Gastrocnemius medialis (tissue), 4 donors: ENCODE measurements at regions not wholly inside any gene's neighbourhood (a gene's known extent, or its start where the extent isn't known, plus 50 kb on each side); places are given as distances from the start of the nearest gene placed in this dataset.

Experiments used
- ATAC-seq, 2 donors: fragments of 150-250 bp; one replicate each; pipeline ENCODE4 v1.9.1; 2016
- DNase-seq, 2 donors: peaks; one replicate each; pipeline ENCODE4 v3.0.0-alpha.2; 2019
- H3K27ac ChIP-seq, 4 donors: fragments of 200-600 bp; sonication (generic); 1 replicate in 1 of 4; 2 replicates in 3 of 4; pipeline ENCODE4 v1.5.1; 2016 to 2018; ENCODE audit warnings: mild to moderate bottlenecking in 2 of 4, moderate library complexity in 1 of 4
- H3K27me3 ChIP-seq, 3 donors: fragments of 200-600 bp; sonication (generic) in 2 of 3; 1 replicate in 1 of 3; 2 replicates in 2 of 3; pipeline versions ENCODE4 v1.5.1 to v1.6.0; 2016 to 2019; ENCODE audit warnings: mild to moderate bottlenecking in 1 of 3, moderate library complexity in 1 of 3
- H3K36me3 ChIP-seq, 2 donors: fragments of 200-600 bp; sonication (generic) in 1 of 2; one replicate each; pipeline ENCODE4 v1.5.1; 2017 to 2018
- H3K4me1 ChIP-seq, 2 donors: fragments of 200-600 bp; sonication (generic) in 1 of 2; one replicate each; pipeline ENCODE4 v1.5.1; 2016 to 2017; ENCODE audit warnings: mild to moderate bottlenecking in 2 of 2
- H3K4me3 ChIP-seq, 4 donors: fragments of 200-600 bp; sonication (generic) in 3 of 4; 1 replicate in 1 of 4; 2 replicates in 3 of 4; pipeline ENCODE4 v1.5.1; 2016 to 2019; ENCODE audit warnings: mild to moderate bottlenecking in 2 of 4
- H3K9me3 ChIP-seq, 3 donors: fragments of 200-600 bp; sonication (generic) in 2 of 3; 1 replicate in 1 of 3; 2 replicates in 2 of 3; pipeline ENCODE4 v1.5.1; 2016 to 2019
- CTCF ChIP-seq, 5 experiments: fragments of 450-650 bp in 3 of 5; fragments of 200-600 bp in 2 of 5; sonication (generic) in 2 of 5; IDR thresholded peaks in 4 of 5; conservative IDR thresholded peaks in 1 of 5; 1 replicate in 4 of 5; 2 replicates in 1 of 5; pipeline ENCODE4 v1.5.1; 2016 to 2019; ENCODE audit warnings: antibody characterized with exemption in 5 of 5, mild to moderate bottlenecking in 3 of 5, moderate library complexity in 3 of 5
- POLR2A ChIP-seq, 2 donors: fragments of 450-650 bp; IDR thresholded peaks; one replicate each; pipeline ENCODE4 v1.6.1; 2017; ENCODE audit warnings: antibody characterized with exemption in 2 of 2, mild to moderate bottlenecking in 2 of 2, moderate library complexity in 2 of 2
- in situ Hi-C, 4 donors: fragments of 200-750 bp; cut with MboI; loops; one replicate each; pipeline versions ENCODE4 v1.15.0 to v1.8.0; 2017; ENCODE audit warnings: low sequenced_read_pairs in 4 of 4
- intact Hi-C: fragments of 100-400 bp; cut with DNase I; formaldehyde crosslinking; loops from one replicate; pipeline ENCODE4 v1.15.1; 2023; ENCODE audit warnings: low total_unique reads

GRCh38 chrX:102067966-102068723, 57.3 kb upstream of the TCEAL2 start:
- TF ChIP-seq POLR2A (IDR thresholded peaks at IDR 0.05): no peak
- TF ChIP-seq CTCF (IDR thresholded peaks at IDR 0.05 in 4 of 5, conservative IDR thresholded peaks at IDR 0.05 in 1 of 5): peak in 2 of 5 experiments; percentile 17 to 46
- in situ Hi-C loops: no loop called here
- no peak for DNase-seq
- H3K4me3 ChIP-seq: no peak overlapping the region
- no peak for ATAC-seq
- no peaks in the 10 kb centered on the region for H3K36me3 ChIP-seq
- peaks cover 0 to 12% (median 0%) of the 10 kb centered on the region in 3 donors for H3K27me3 ChIP-seq
- H3K4me1 ChIP-seq: no peaks in the 10 kb centered on the region
- no peak overlapping the region for H3K27ac ChIP-seq
- no peaks in the 10 kb centered on the region for H3K9me3 ChIP-seq
- intact Hi-C loops: loop anchor here (2.0 kb wide), 1 partner anchor 833 kb away; no protein-coding TSS in a partner anchor

GRCh38 chrX:102063445-102064074, 61.9 kb upstream of the TCEAL2 start:
- H3K4me1 ChIP-seq: no peaks in the 10 kb centered on the region
- DNase-seq: no peak
- H3K36me3 ChIP-seq: no peaks in the 10 kb centered on the region
- no peaks in the 10 kb centered on the region for H3K9me3 ChIP-seq
- H3K27ac ChIP-seq: no peak overlapping the region
- TF ChIP-seq POLR2A (IDR thresholded peaks at IDR 0.05): no peak
- TF ChIP-seq CTCF (IDR thresholded peaks at IDR 0.05 in 4 of 5, conservative IDR thresholded peaks at IDR 0.05 in 1 of 5): no peak
- intact Hi-C loops (no loop called here), in situ Hi-C loops (no loop called here)
- H3K27me3 ChIP-seq: peaks cover 0 to 5% (median 0%) of the 10 kb centered on the region in 3 donors
- ATAC-seq: no peak
- H3K4me3 ChIP-seq: no peak overlapping the region

GRCh38 chrX:102044496-102044895, 81.0 kb upstream of the TCEAL2 start:
- TF ChIP-seq CTCF (IDR thresholded peaks at IDR 0.05 in 4 of 5, conservative IDR thresholded peaks at IDR 0.05 in 1 of 5) (no peak), POLR2A (IDR thresholded peaks at IDR 0.05) (no peak)

GRCh38 chrX:102043380-102043779, 82.1 kb upstream of the TCEAL2 start:
- Histone ChIP-seq H3K4me1 (no peaks in the 10 kb centered on the region), H3K4me3 (no peak overlapping the region), H3K9me3 (no peaks in the 10 kb centered on the region), H3K36me3 (no peaks in the 10 kb centered on the region), H3K27ac (no peak overlapping the region), H3K27me3 (no peaks in the 10 kb centered on the region)
- TF ChIP-seq POLR2A (IDR thresholded peaks at IDR 0.05) (no peak), CTCF (IDR thresholded peaks at IDR 0.05 in 4 of 5, conservative IDR thresholded peaks at IDR 0.05 in 1 of 5) (no peak)
- ATAC-seq: no peak
- DNase-seq: no peak
- in situ Hi-C loops (no loop called here), intact Hi-C loops (no loop called here)

More at GRCh38 chrX:102044496-102044895, 81.0 kb upstream of the TCEAL2 start:
- Histone ChIP-seq H3K27me3 (no peaks in the 10 kb centered on the region), H3K27ac (no peak overlapping the region), H3K9me3 (no peaks in the 10 kb centered on the region), H3K4me1 (no peaks in the 10 kb centered on the region), H3K4me3 (no peak overlapping the region), H3K36me3 (no peaks in the 10 kb centered on the region)
- intact Hi-C loops: no loop called here
- DNase-seq (no peak), ATAC-seq (no peak)
- in situ Hi-C loops: no loop called here
